Endodermal cell (in vitro differentiated cells): ENCODE measurements at regions not wholly inside any gene's neighbourhood (a gene's known extent, or its start where the extent isn't known, plus 50 kb on each side); places are given as distances from the start of the nearest gene placed in this dataset.

Experiments used
- DNase-seq: peaks from one replicate; pipeline ENCODE4 v3.0.0-alpha.2; 2017
- H3K27ac ChIP-seq: 2 replicates; pipeline ENCODE4 v1.5.1; 2013; ENCODE audit warnings: mild to moderate bottlenecking, low read depth, low read length, moderate library complexity
- H3K27me3 ChIP-seq: 2 replicates; pipeline ENCODE4 v1.6.1; 2013; ENCODE audit warnings: mild to moderate bottlenecking, low read length, moderate library complexity; ENCODE audit not compliant: insufficient read depth, control insufficient read depth, poor library complexity, severe bottlenecking
- H3K36me3 ChIP-seq: 2 replicates; pipeline ENCODE4 v1.7.0; 2013; ENCODE audit warnings: mild to moderate bottlenecking, low read length, moderate library complexity; ENCODE audit not compliant: control insufficient read depth, insufficient read depth
- H3K4me1 ChIP-seq: one replicate; pipeline ENCODE4 v1.7.0; 2013; ENCODE audit warnings: low read length; ENCODE audit not compliant: control insufficient read depth, insufficient read depth
- H3K4me3 ChIP-seq: 2 replicates; pipeline ENCODE4 v1.5.1; 2013; ENCODE audit warnings: mild to moderate bottlenecking, low read length, moderate library complexity
- H3K9ac ChIP-seq: 2 replicates; pipeline ENCODE4 v1.6.1; 2013; ENCODE audit warnings: mild to moderate bottlenecking, low read length, moderate library complexity; ENCODE audit not compliant: poor library complexity, severe bottlenecking; ENCODE audit errors: extremely low read depth
- H3K9me3 ChIP-seq: 2 replicates; pipeline ENCODE4 v1.6.1; 2013; ENCODE audit warnings: mild to moderate bottlenecking, low read length, moderate library complexity; ENCODE audit not compliant: control insufficient read depth
- H3K27ac Mint-ChIP-seq: 2 replicates; pipeline ENCODE4 v1.8.0; 2020; ENCODE audit warnings: mixed read lengths
- H3K27me3 Mint-ChIP-seq: 2 replicates; pipeline ENCODE4 v1.8.0; 2021; ENCODE audit warnings: mild to moderate bottlenecking, mixed read lengths; ENCODE audit not compliant: insufficient read depth
- H3K36me3 Mint-ChIP-seq: 2 replicates; pipeline ENCODE4 v1.8.0; 2020; ENCODE audit warnings: low read depth, mixed read lengths
- H3K4me1 Mint-ChIP-seq: 2 replicates; pipeline ENCODE4 v1.8.0; 2020; ENCODE audit warnings: mixed read lengths
- H3K4me3 Mint-ChIP-seq: 2 replicates; pipeline ENCODE4 v1.8.0; 2020; ENCODE audit warnings: mild to moderate bottlenecking, moderate library complexity, mixed read lengths
- H3K9me3 Mint-ChIP-seq: 2 replicates; pipeline ENCODE4 v1.8.0; 2020; ENCODE audit warnings: mild to moderate bottlenecking, mixed read lengths
- WGBS, 2 experiments: methylation state at CpG; one replicate each; pipeline versions ENCODE4 v1.1.5 to v1.1.7; 2013; ENCODE audit warnings: missing lambda C conversion rate in 2 of 2, mixed read lengths in 1 of 2; ENCODE audit not compliant: insufficient coverage in 1 of 2, insufficient read length in 1 of 2; 5-methylcytosine and 5-hydroxymethylcytosine counted together
- TF ChIP-seq, protein P1 (sequence below): fragments of 200-600 bp; sonication (generic); conservative IDR thresholded peaks from 2 replicates; pipeline ENCODE4 v1.5.0; 2021; ENCODE audit warnings: antibody characterized with exemption, mild to moderate bottlenecking

DNA sequence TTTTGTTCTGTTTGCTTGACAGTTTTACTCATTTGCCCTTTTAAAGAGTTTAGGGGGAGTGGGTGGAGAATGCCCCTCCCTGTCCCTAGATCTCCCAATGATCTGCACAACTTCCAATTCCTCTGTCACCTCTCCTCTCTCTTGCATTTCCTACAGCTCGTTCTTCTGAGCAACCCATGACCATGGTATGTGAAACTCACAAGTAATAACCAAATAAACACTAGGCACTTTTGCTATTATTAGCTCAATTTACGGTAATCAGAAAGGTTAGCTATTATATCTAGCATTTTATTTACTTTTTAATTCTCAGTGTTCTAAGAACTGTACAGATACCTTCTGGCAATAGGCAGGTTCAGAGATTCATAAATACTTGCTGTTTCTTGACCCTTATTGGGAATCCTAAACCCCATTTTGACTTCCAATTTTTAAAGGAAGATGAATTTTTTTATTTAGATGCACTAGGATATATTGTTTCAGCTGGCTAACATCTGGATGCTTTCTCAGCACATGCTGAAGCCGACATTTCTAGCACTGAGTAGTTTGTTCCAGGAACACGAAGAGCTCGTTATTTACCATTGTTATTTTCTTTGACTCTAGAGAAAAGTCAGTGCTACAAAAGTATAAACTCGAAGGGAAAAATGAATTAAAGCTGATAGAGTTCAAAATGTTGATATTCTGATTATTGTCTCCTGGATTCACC is 194.7 kb upstream of the TLL1 start:
- Mint-ChIP-seq H3K27me3 (no peaks in the 10 kb centered on the region), H3K9me3 (no peaks in the 10 kb centered on the region), H3K36me3 (no peaks in the 10 kb centered on the region), H3K4me1 (peaks cover 18% of the 10 kb centered on the region), H3K27ac (no peak overlapping the region), H3K4me3 (no peak overlapping the region)
- Histone ChIP-seq H3K4me1 (no peaks in the 10 kb centered on the region), H3K4me3 (no peak overlapping the region), H3K36me3 (no peaks in the 10 kb centered on the region), H3K27ac (no peak overlapping the region), H3K9ac (no peak overlapping the region), H3K9me3 (no peaks in the 10 kb centered on the region), H3K27me3 (no peaks in the 10 kb centered on the region)
- no peak for DNase-seq
- whole genome bisulfite sequencing, 2 experiments: 91% methylated on average over 5 to 6 of the region's 6 CpGs
- TF ChIP-seq, protein P1, sequence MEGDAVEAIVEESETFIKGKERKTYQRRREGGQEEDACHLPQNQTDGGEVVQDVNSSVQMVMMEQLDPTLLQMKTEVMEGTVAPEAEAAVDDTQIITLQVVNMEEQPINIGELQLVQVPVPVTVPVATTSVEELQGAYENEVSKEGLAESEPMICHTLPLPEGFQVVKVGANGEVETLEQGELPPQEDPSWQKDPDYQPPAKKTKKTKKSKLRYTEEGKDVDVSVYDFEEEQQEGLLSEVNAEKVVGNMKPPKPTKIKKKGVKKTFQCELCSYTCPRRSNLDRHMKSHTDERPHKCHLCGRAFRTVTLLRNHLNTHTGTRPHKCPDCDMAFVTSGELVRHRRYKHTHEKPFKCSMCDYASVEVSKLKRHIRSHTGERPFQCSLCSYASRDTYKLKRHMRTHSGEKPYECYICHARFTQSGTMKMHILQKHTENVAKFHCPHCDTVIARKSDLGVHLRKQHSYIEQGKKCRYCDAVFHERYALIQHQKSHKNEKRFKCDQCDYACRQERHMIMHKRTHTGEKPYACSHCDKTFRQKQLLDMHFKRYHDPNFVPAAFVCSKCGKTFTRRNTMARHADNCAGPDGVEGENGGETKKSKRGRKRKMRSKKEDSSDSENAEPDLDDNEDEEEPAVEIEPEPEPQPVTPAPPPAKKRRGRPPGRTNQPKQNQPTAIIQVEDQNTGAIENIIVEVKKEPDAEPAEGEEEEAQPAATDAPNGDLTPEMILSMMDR: no peak

GRCh38 chr4:165678936-165679325 is 194.1 kb upstream of the TLL1 start:
- TF ChIP-seq, protein P1: no peak
- no peaks in the 10 kb centered on the region for H3K27me3 ChIP-seq
- peaks cover 22% of the 10 kb centered on the region for H3K4me1 Mint-ChIP-seq
- H3K36me3 Mint-ChIP-seq: no peaks in the 10 kb centered on the region
- no peak overlapping the region for H3K27ac ChIP-seq
- no peak overlapping the region for H3K4me3 ChIP-seq
- H3K27me3 Mint-ChIP-seq: no peaks in the 10 kb centered on the region
- DNase-seq: no peak
- WGBS, 2 experiments: 100% methylated on average over 1 of the region's 1 CpG
- no peak overlapping the region for H3K4me3 Mint-ChIP-seq
- no peaks in the 10 kb centered on the region for H3K9me3 Mint-ChIP-seq
- H3K9ac ChIP-seq: no peak overlapping the region
- no peaks in the 10 kb centered on the region for H3K9me3 ChIP-seq
- no peaks in the 10 kb centered on the region for H3K36me3 ChIP-seq
- H3K4me1 ChIP-seq: peaks cover 1% of the 10 kb centered on the region
- H3K27ac Mint-ChIP-seq: no peak overlapping the region

GRCh38 chr4:165680821-165681220 is 192.2 kb upstream of the TLL1 start:
- H3K36me3 ChIP-seq: no peaks in the 10 kb centered on the region
- H3K4me1 Mint-ChIP-seq: peaks cover 27% of the 10 kb centered on the region
- no peak overlapping the region for H3K27ac ChIP-seq
- TF ChIP-seq, protein P1: no peak
- H3K27me3 ChIP-seq: no peaks in the 10 kb centered on the region
- H3K9me3 ChIP-seq: no peaks in the 10 kb centered on the region
- no peaks in the 10 kb centered on the region for H3K36me3 Mint-ChIP-seq
- H3K27me3 Mint-ChIP-seq: no peaks in the 10 kb centered on the region
- H3K4me1 ChIP-seq: peaks cover 6% of the 10 kb centered on the region
- H3K4me3 ChIP-seq: no peak overlapping the region
- 93 to 94% methylated on average over 5 of the region's 5 CpGs for WGBS, 2 experiments
- no peak overlapping the region for H3K27ac Mint-ChIP-seq
- H3K9ac ChIP-seq: no peak overlapping the region
- no peaks in the 10 kb centered on the region for H3K9me3 Mint-ChIP-seq
- H3K4me3 Mint-ChIP-seq: no peak overlapping the region
- no peak for DNase-seq
